VCaP (cell line): ENCODE measurements at regions not wholly inside any gene's neighbourhood (a gene's known extent, or its start where the extent isn't known, plus 50 kb on each side); places are given as distances from the start of the nearest gene placed in this dataset.
"Not testable (repeated sequence)": the region's sequence is repeated elsewhere in the genome, so short reads cannot be mapped to it uniquely, and the experiment has no call there.

Experiments used
- H3K27ac ChIP-seq: fragments of 450-650 bp; 2 replicates; pipeline ENCODE4 v1.5.1; 2017
- TF ChIP-seq, protein P1 (sequence below): fragments of 450-650 bp; conservative IDR thresholded peaks from 2 replicates; pipeline ENCODE4 v1.5.1; 2017; ENCODE audit warnings: mild to moderate bottlenecking, moderate library complexity

DNA sequence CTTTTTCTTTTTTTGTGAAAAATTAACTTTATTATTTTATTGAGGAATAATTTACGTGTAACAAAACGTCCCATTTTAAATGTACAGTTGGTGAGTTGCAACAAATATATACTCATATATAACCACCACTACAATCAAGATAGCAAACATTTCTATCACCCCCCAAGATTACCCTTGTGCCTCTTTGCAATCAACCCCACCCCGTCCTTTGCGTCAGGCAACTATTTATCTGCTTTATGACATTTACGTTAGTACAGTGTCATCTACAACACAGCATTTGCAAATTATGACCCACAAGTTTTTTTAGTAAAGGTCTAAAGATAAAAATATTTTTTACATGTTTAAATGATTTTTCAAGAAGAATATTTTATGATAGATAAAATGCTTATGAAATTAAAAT lies 485.6 kb upstream of the SOX9 start:
- TF ChIP-seq, protein P1, sequence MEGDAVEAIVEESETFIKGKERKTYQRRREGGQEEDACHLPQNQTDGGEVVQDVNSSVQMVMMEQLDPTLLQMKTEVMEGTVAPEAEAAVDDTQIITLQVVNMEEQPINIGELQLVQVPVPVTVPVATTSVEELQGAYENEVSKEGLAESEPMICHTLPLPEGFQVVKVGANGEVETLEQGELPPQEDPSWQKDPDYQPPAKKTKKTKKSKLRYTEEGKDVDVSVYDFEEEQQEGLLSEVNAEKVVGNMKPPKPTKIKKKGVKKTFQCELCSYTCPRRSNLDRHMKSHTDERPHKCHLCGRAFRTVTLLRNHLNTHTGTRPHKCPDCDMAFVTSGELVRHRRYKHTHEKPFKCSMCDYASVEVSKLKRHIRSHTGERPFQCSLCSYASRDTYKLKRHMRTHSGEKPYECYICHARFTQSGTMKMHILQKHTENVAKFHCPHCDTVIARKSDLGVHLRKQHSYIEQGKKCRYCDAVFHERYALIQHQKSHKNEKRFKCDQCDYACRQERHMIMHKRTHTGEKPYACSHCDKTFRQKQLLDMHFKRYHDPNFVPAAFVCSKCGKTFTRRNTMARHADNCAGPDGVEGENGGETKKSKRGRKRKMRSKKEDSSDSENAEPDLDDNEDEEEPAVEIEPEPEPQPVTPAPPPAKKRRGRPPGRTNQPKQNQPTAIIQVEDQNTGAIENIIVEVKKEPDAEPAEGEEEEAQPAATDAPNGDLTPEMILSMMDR, result no peak

DNA sequence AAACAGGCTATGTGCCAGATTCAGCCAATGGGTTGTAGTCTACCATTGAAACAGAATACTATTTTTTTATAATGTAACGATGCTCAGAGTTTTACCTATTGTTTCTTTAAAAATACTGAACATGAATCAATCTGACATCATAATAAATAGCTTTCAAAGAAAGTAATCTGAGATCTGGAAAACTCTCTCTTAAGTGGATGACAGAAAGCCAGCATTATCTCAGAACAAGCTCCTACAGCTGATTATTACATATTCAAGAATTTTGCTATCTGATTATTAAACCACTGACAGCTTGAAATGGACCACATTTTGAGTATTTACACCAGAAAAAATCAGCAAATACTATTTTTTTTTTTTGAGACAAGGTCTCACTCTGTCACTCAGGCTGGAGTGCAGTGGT lies 484.2 kb upstream of the SOX9 start:
- H3K27ac ChIP-seq, result no peak overlapping the region
- TF ChIP-seq, protein P1, result no peak

More for the DNA sequence above, 485.6 kb upstream of the SOX9 start:
- no peak overlapping the region for H3K27ac ChIP-seq

DNA sequence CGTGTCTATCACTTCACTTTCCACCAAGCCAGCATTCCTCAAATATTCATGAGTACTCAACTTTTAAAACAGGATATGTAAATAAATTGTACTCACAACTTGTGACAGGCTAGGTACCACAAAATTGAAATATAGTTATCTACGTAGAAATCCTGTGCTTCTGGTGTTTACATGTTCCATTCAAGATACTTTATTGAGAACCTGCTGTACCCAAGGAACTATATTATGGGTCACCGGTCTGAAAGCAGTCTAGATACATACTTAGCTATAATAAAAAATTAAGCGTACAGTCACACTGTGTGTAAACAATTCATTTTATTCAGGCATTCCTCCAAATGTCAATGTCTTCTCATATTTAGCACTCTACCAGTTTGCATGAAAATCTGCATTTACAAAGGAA lies 482.2 kb upstream of the SOX9 start:
- TF ChIP-seq, protein P1, result no peak
- H3K27ac ChIP-seq, result peak overlapping the region; percentile 40; the same call in 1 of the 2 replicates

DNA sequence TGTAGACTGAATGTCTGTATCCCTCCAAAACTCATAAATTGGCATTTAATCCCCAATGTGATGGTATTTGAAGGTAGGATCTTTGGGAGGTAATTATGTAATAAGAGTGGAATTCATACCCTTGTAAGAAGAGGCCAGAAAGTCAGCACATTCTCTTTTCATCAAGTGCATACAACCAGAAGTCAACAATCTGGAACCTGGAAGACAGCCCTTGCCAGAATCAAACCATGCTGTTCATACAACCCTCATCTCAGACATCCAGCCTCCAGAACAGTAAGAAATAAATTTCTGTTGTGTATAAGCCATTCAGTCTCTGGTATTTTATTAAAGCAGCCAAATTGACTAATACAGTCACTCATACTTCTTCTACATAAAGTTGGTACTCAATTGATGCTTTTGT lies 481.0 kb upstream of the SOX9 start:
- TF ChIP-seq, protein P1, result no peak
- no peak overlapping the region for H3K27ac ChIP-seq

DNA sequence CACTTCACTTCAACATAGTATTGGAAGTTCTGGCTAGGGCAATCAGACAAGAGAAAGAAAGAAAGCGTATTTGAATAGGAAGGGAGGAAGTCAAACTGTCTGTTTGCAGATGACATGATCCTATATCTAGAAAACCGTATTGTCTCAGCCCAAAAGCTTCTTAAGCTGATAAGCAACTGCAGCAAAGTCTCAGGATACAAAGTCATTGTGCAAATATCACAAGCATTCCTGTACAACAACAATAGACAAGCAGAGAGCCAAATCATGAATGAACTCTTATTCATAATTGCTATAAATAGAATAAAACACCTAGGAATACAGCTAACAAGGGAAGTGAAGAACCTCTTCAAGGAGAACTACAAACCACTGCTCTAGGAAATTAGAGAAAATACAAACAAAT lies 473.9 kb upstream of the SOX9 start:
- H3K27ac ChIP-seq, result not testable (repeated sequence)

DNA sequence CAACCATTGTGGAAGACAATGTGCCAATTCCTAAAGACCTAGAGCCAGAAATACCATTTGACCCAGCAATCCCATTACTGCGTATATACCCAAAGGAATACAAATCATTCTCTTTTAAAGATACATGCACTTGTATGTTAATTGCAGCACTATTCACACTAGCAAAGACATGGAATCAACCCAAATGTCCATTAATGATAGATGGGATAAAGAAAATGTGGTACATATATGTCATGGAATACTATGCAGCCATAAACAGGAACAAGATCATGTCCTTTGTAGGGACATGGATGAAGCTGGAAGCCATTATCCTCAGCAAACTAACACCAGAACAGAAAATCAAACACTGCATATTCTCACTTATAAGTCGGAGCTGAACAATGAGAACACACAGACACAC lies 472.5 kb upstream of the SOX9 start:
- not testable (repeated sequence) for H3K27ac ChIP-seq

DNA sequence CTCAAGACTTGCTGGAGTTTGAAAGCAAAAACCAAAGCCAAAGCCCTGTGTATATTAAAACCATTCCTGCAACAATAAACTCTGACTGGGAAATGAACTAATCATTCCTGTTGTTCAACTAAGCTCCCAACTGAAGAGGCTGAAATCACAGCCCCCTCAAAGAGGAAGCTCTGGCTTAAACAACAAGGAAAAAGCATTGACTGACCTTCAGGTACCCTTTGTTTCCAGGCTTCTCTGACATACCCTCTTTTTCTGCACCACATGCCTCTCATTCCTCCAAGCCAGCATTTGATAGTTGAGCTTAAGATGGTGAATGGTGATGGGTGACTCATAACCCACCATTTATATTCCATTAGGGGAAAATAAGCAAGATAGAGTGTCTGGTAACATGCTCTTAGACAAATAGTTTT lies 470.9 kb upstream of the SOX9 start:
- TF ChIP-seq, protein P1, result no peak
- H3K27ac ChIP-seq, result no peak overlapping the region

DNA sequence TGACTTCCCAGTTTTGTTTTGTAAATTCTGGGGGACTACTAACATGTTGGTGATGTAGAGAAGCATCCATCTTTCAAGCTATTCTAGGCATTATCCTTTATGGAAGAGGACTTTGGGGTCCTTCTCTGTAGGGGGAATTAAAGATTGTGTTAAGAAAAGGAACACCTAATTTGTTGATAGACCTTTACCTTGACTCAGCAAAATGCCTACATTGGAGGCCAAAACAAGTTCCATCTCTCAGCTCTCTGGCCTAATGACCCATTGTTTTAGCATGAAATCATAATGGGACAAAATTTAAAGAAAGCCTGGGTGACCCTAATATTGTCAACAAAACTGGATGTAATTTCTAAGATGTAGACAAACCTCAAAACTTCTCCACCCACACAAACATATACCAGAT lies 465.3 kb upstream of the SOX9 start:
- TF ChIP-seq, protein P1, result no peak

More for the DNA sequence above, 465.3 kb upstream of the SOX9 start:
- no peak overlapping the region for H3K27ac ChIP-seq
